HCT116 (cell line): ENCODE measurements at regions not wholly inside any gene's neighbourhood (a gene's known extent, or its start where the extent isn't known, plus 50 kb on each side); places are given as distances from the start of the nearest gene placed in this dataset.

Experiments
- ATAC-seq: fragments of 200-7000 bp; cut with Tn5 transposase; 2 replicates; pipeline ENCODE4 v1.9.1; 2020; ENCODE audit warnings: mild to moderate bottlenecking, moderate library complexity
- BruUV-seq: library from RNA; stranded (reverse); fragments of 400-500 nt; replicated peaks from 2 replicates; lab custom pipeline; 2021; lab: Mats Ljungman, UMichigan
- CTCF ChIA-PET: fragments of 300-600 bp; sonication (Branson Sonifier 250); formaldehyde crosslinking; loops from one replicate; lab custom pipeline; 2021; ENCODE audit warnings: antibody characterized with exemption; lab: Charles Lee
- POLR2A ChIA-PET: fragments of 300-600, 350-600 bp; sonication (Branson Sonifier 250); formaldehyde crosslinking; loops from one replicate; lab custom pipeline; 2021; ENCODE audit warnings: antibody characterized with exemption; lab: Charles Lee
- RAD21 ChIA-PET, 2 experiments: fragments of 300-600 bp; sonication (Branson Sonifier 250); formaldehyde crosslinking; loops; one replicate each; lab custom pipeline; 2023; ENCODE audit warnings: low total read pairs in 2 of 2; ENCODE audit not compliant: uncharacterized antibody in 2 of 2, unreplicated experiment in 2 of 2, low non-redundant PET in 1 of 2; lab: Charles Lee
- DNase-seq: peaks from one replicate; pipeline ENCODE4 v3.0.0-alpha.2; 2010; ENCODE audit warnings: low read depth, low spot score
- H2AFZ ChIP-seq: fragments of 200-600 bp; shearing (Covaris generic), sonication (generic); 2 replicates; pipeline ENCODE4 v1.6.1; 2017; ENCODE audit warnings: low read depth, mixed run types, mixed read lengths, antibody characterized with exemption, low read length; ENCODE audit not compliant: poor library complexity, severe bottlenecking
- H3K27ac ChIP-seq: 2 replicates; pipeline ENCODE4 v1.5.1; 2012; ENCODE audit warnings: low read depth, low read length
- H3K27me3 ChIP-seq: fragments of 200-600 bp; sonication (generic); 2 replicates; pipeline ENCODE4 v1.6.1; 2016; ENCODE audit warnings: mixed run types, low read length, mixed read lengths; ENCODE audit not compliant: insufficient read depth
- H3K36me3 ChIP-seq, 2 experiments: fragments of 200-500 bp in 1 of 2; fragments of 200-600 bp in 1 of 2; sonication (Bioruptor generic) in 1 of 2; sonication (generic) in 1 of 2; 2 replicates each; pipeline versions ENCODE4 v1.5.1 to v1.6.1; 2014 to 2016; ENCODE audit warnings: low read length in 2 of 2, inconsistent platforms in 1 of 2, mixed read lengths in 1 of 2, mixed run types in 1 of 2; ENCODE audit not compliant: insufficient read depth in 2 of 2, control insufficient read depth in 1 of 2
- H3K4me1 ChIP-seq, 2 experiments: fragments of 200-600 bp in 1 of 2; sonication (generic) in 1 of 2; 2 replicates each; pipeline versions ENCODE4 v1.5.1 to v1.6.1; 2012 to 2017; ENCODE audit warnings: low read length in 2 of 2, inconsistent platforms in 1 of 2, mild to moderate bottlenecking in 1 of 2, mixed read lengths in 1 of 2, mixed run types in 1 of 2, moderate library complexity in 1 of 2; ENCODE audit not compliant: insufficient read depth in 2 of 2, control insufficient read depth in 1 of 2
- H3K4me2 ChIP-seq: fragments of 200-600 bp; sonication (generic); 2 replicates; pipeline ENCODE4 v1.6.1; 2017; ENCODE audit warnings: mixed run types, low read length, mixed read lengths
- H3K4me3 ChIP-seq, 2 experiments: fragments of 200-600 bp in 1 of 2; sonication (generic) in 1 of 2; replicated peaks in 1 of 2; 2 replicates each; pipeline ENCODE4 v1.5.1; 2011 to 2016; ENCODE audit warnings: low read length in 2 of 2, control low read depth in 1 of 2, low read depth in 1 of 2, mild to moderate bottlenecking in 1 of 2, mixed read lengths in 1 of 2, mixed run types in 1 of 2
- H3K79me2 ChIP-seq: fragments of 200-600 bp; sonication (generic); 2 replicates; pipeline ENCODE4 v1.6.1; 2017; ENCODE audit warnings: mild to moderate bottlenecking, mixed run types, low read length, moderate library complexity, mixed read lengths; ENCODE audit not compliant: insufficient read depth
- H3K9ac ChIP-seq: fragments of 200-600 bp; sonication (generic); 2 replicates; pipeline ENCODE4 v1.6.1; 2016; ENCODE audit warnings: low read length, mixed read lengths
- H3K9me2 ChIP-seq: fragments of 200-600 bp; sonication (generic), shearing (Covaris generic); 2 replicates; pipeline ENCODE4 v1.6.1; 2017; ENCODE audit warnings: mixed run types, mild to moderate bottlenecking, moderate library complexity; ENCODE audit not compliant: insufficient read depth
- H3K9me3 ChIP-seq, 2 experiments: fragments of 200-500 bp in 1 of 2; fragments of 200-600 bp in 1 of 2; sonication (Bioruptor generic) in 1 of 2; sonication (generic) in 1 of 2; 2 replicates each; pipeline ENCODE4 v1.6.1; 2014 to 2017; ENCODE audit warnings: low read length in 2 of 2, mixed read lengths in 2 of 2, inconsistent platforms in 1 of 2, low read depth in 1 of 2, mild to moderate bottlenecking in 1 of 2, mixed run types in 1 of 2, moderate library complexity in 1 of 2; ENCODE audit not compliant: control insufficient read depth in 1 of 2, insufficient read depth in 1 of 2
- H4K20me1 ChIP-seq: fragments of 200-600 bp; sonication (generic), shearing (Covaris generic); 2 replicates; pipeline ENCODE4 v1.6.1; 2017; ENCODE audit warnings: mixed run types, mild to moderate bottlenecking, moderate library complexity; ENCODE audit not compliant: insufficient read depth
- CBX3 ChIP-seq: IDR thresholded peaks from 2 replicates; pipeline ENCODE4 v1.6.1; 2012; ENCODE audit warnings: low read depth
- EGR1 ChIP-seq: IDR thresholded peaks from 2 replicates; pipeline ENCODE4 v1.6.1; 2012; ENCODE audit warnings: low read depth
- ELF1 ChIP-seq: IDR thresholded peaks from 2 replicates; pipeline ENCODE4 v1.6.1; 2012; ENCODE audit warnings: low read depth, borderline replicate concordance
- EZH2 ChIP-seq: fragments of 200-600 bp; sonication (generic); IDR thresholded peaks from 2 replicates; pipeline ENCODE4 v1.6.1; 2017; ENCODE audit warnings: antibody characterized with exemption, mixed run types
- FOSL1 ChIP-seq: IDR thresholded peaks from 2 replicates; pipeline ENCODE4 v1.6.1; 2012; ENCODE audit warnings: low read depth
- JUND ChIP-seq: IDR thresholded peaks from 2 replicates; pipeline ENCODE4 v1.6.1; 2012
- POLR2AphosphoS5 ChIP-seq: IDR thresholded peaks from 2 replicates; pipeline ENCODE4 v1.6.1; 2011; ENCODE audit warnings: mild to moderate bottlenecking, low read depth, low read length, moderate library complexity
- RAD21 ChIP-seq: IDR thresholded peaks from 2 replicates; pipeline ENCODE4 v1.6.1; 2012; ENCODE audit warnings: low read depth, mild to moderate bottlenecking
- SIN3A ChIP-seq: IDR thresholded peaks from 2 replicates; pipeline ENCODE4 v1.6.1; 2012; ENCODE audit warnings: low read depth
- SP1 ChIP-seq: IDR thresholded peaks from 2 replicates; pipeline ENCODE4 v1.6.1; 2012; ENCODE audit warnings: low read depth
- SRF ChIP-seq: IDR thresholded peaks from 2 replicates; pipeline ENCODE4 v1.6.1; 2012; ENCODE audit warnings: low read depth
- TCF7L2 ChIP-seq: IDR thresholded peaks from 2 replicates; pipeline ENCODE4 v1.7.0; 2011; ENCODE audit warnings: borderline replicate concordance, inconsistent platforms; ENCODE audit not compliant: insufficient read depth, insufficient read length; ENCODE audit errors: extremely low read depth
- YY1 ChIP-seq: IDR thresholded peaks from 2 replicates; pipeline ENCODE4 v1.6.1; 2011; ENCODE audit warnings: low read length, low read depth, moderate library complexity, mild to moderate bottlenecking; ENCODE audit not compliant: insufficient replicate concordance; ENCODE audit errors: extremely low read depth
- ZFX ChIP-seq: fragments of 450-650 bp; IDR thresholded peaks from 2 replicates; pipeline ENCODE4 v1.6.1; 2017
- ZNF274 ChIP-seq: fragments of 200-500 bp; sonication (Bioruptor generic); IDR thresholded peaks from 2 replicates; pipeline ENCODE4 v1.6.1; 2014; ENCODE audit warnings: mild to moderate bottlenecking, low read depth, low read length, inconsistent platforms
- intact Hi-C: fragments of 100-400 bp; cut with micrococcal nuclease; formaldehyde crosslinking; loops from 2 replicates; pipeline ENCODE4 v1.10.0; 2022
- TF ChIP-seq, protein P1 (sequence below), 3 experiments: fragments of 200-600 bp in 1 of 3; sonication (generic) in 1 of 3; IDR thresholded peaks in 2 of 3; conservative IDR thresholded peaks in 1 of 3; 2 replicates each; pipeline ENCODE4 v1.5.1; 2012 to 2017; ENCODE audit warnings: low read depth in 2 of 3, low read length in 2 of 3, antibody characterized with exemption in 1 of 3, borderline replicate concordance in 1 of 3, control low read depth in 1 of 3, mild to moderate bottlenecking in 1 of 3, mixed read lengths in 1 of 3, mixed run types in 1 of 3, moderate library complexity in 1 of 3; ENCODE audit not compliant: insufficient read depth in 1 of 3
- TF ChIP-seq, protein P2 (sequence below): IDR thresholded peaks from 2 replicates; pipeline ENCODE4 v1.6.1; 2011; ENCODE audit warnings: mild to moderate bottlenecking, low read length, moderate library complexity; ENCODE audit not compliant: insufficient replicate concordance; ENCODE audit errors: extremely low read depth

- ATAC-seq = no peak
- CTCF ChIA-PET = no interaction called here
- RAD21 ChIA-PET = no interaction called here
These were observed 94.9 kb upstream of the USP38 start for GRCh38 chr4:143089847-143090246.

GRCh38 chr4:143091862-143092261 lies 92.9 kb upstream of the USP38 start:
- H3K4me1 ChIP-seq = no peaks in the 10 kb centered on the region
- POLR2A ChIA-PET = no interaction called here

More at GRCh38 chr4:143089847-143090246, 94.9 kb upstream of the USP38 start:
- POLR2A ChIA-PET = no interaction called here
- no peaks in the 10 kb centered on the region for H3K9me3 ChIP-seq
- DNase-seq = no peak
- no peaks in the 10 kb centered on the region for H3K36me3 ChIP-seq
- no peaks in the 10 kb centered on the region for H3K27me3 ChIP-seq
- H3K4me1 ChIP-seq = no peaks in the 10 kb centered on the region
- H3K9me2 ChIP-seq = no peaks in the 10 kb centered on the region
- no peak overlapping the region for H3K4me3 ChIP-seq
- no peak overlapping the region for H2AFZ ChIP-seq
- no TSS peak for BruUV-seq
- H3K4me2 ChIP-seq = no peak overlapping the region
- no peaks in the 10 kb centered on the region for H4K20me1 ChIP-seq
- no peaks in the 10 kb centered on the region for H3K79me2 ChIP-seq
- H3K27ac ChIP-seq = no peak overlapping the region
- TF ChIP-seq ZFX = no peak
- TF ChIP-seq EGR1 = no peak
- no peak for TF ChIP-seq TCF7L2
- H3K9ac ChIP-seq = no peak overlapping the region
- intact Hi-C loops = loop anchor here (5.0 to 10.0 kb wide), 3 partner anchors 205 to 1935 kb away; no protein-coding TSS in a partner anchor

More at GRCh38 chr4:143091862-143092261, 92.9 kb upstream of the USP38 start:
- H3K9ac ChIP-seq = no peak overlapping the region
- ChIA-PET CTCF (no interaction called here), RAD21 (no interaction called here)
- H3K79me2 ChIP-seq = no peaks in the 10 kb centered on the region
- DNase-seq = no peak
- no peaks in the 10 kb centered on the region for H3K36me3 ChIP-seq
- no peak for ATAC-seq
- no peak overlapping the region for H2AFZ ChIP-seq
- H3K27me3 ChIP-seq = no peaks in the 10 kb centered on the region
- H3K9me3 ChIP-seq = no peaks in the 10 kb centered on the region
- BruUV-seq = no TSS peak
- no peak for TF ChIP-seq EZH2
- no peak for TF ChIP-seq ZFX
- TF ChIP-seq SRF = no peak
- TF ChIP-seq ZNF274 = no peak
- no peak for TF ChIP-seq TCF7L2
- no peak for TF ChIP-seq JUND
- TF ChIP-seq SIN3A = no peak
- TF ChIP-seq, protein P1, sequence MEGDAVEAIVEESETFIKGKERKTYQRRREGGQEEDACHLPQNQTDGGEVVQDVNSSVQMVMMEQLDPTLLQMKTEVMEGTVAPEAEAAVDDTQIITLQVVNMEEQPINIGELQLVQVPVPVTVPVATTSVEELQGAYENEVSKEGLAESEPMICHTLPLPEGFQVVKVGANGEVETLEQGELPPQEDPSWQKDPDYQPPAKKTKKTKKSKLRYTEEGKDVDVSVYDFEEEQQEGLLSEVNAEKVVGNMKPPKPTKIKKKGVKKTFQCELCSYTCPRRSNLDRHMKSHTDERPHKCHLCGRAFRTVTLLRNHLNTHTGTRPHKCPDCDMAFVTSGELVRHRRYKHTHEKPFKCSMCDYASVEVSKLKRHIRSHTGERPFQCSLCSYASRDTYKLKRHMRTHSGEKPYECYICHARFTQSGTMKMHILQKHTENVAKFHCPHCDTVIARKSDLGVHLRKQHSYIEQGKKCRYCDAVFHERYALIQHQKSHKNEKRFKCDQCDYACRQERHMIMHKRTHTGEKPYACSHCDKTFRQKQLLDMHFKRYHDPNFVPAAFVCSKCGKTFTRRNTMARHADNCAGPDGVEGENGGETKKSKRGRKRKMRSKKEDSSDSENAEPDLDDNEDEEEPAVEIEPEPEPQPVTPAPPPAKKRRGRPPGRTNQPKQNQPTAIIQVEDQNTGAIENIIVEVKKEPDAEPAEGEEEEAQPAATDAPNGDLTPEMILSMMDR (IDR thresholded peaks at IDR 0.05 in 2 of 3, conservative IDR thresholded peaks at IDR 0.05 in 1 of 3; ENCODE audit: borderline replicate concordance in 1 of 3, insufficient read depth in 1 of 3, low read depth in 2 of 3, low read length in 2 of 3) = no peak
- TF ChIP-seq, protein P2, sequence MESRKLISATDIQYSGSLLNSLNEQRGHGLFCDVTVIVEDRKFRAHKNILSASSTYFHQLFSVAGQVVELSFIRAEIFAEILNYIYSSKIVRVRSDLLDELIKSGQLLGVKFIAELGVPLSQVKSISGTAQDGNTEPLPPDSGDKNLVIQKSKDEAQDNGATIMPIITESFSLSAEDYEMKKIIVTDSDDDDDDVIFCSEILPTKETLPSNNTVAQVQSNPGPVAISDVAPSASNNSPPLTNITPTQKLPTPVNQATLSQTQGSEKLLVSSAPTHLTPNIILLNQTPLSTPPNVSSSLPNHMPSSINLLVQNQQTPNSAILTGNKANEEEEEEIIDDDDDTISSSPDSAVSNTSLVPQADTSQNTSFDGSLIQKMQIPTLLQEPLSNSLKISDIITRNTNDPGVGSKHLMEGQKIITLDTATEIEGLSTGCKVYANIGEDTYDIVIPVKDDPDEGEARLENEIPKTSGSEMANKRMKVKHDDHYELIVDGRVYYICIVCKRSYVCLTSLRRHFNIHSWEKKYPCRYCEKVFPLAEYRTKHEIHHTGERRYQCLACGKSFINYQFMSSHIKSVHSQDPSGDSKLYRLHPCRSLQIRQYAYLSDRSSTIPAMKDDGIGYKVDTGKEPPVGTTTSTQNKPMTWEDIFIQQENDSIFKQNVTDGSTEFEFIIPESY = no peak
- no peak for TF ChIP-seq POLR2AphosphoS5
- no peak for TF ChIP-seq SP1
- TF ChIP-seq YY1 = no peak
- TF ChIP-seq CBX3 = no peak
- TF ChIP-seq EGR1 = no peak
- TF ChIP-seq ELF1 = no peak
- no peak for TF ChIP-seq FOSL1
- no peak for TF ChIP-seq RAD21
- TF ChIP-seq, all 23 proteins: peak for 0
- H4K20me1 ChIP-seq = no peaks in the 10 kb centered on the region
- H3K9me2 ChIP-seq = no peaks in the 10 kb centered on the region
- H3K27ac ChIP-seq = no peak overlapping the region
- intact Hi-C loops = no loop called here
- H3K4me2 ChIP-seq = no peak overlapping the region
- H3K4me3 ChIP-seq = no peak overlapping the region
